ENCODE measurements at regions not wholly inside any gene's neighbourhood (a gene's known extent, or its start where the extent isn't known, plus 50 kb on each side); places are given as distances from the start of the nearest gene placed in this dataset.

GRCh38 chr3:107184375-107184774 is 192.9 kb upstream of the CCDC54 start:
- no peak for TF ChIP-seq POLR2A (IDR thresholded peaks at IDR 0.05)
- no peak for TF ChIP-seq CTCF (IDR thresholded peaks at IDR 0.05)
- TF ChIP-seq EP300 (IDR thresholded peaks at IDR 0.05): no peak
